Thoracic aorta (tissue), 2 donors: ENCODE measurements at regions not wholly inside any gene's neighbourhood (a gene's known extent, or its start where the extent isn't known, plus 50 kb on each side); places are given as distances from the start of the nearest gene placed in this dataset.

ENCODE experiments used
- ATAC-seq: fragments of 150-250 bp; one replicate; pipeline ENCODE4 v1.8.0; 2017; ENCODE audit warnings: low read depth; ENCODE audit not compliant: insufficient number of reproducible peaks, low FRiP score
- DNase-seq: peaks from one replicate; pipeline ENCODE4 v3.0.0-alpha.2; 2020; ENCODE audit warnings: low spot score
- H3K27ac ChIP-seq, 2 donors: fragments of 200-600 bp; sonication (generic); 1 replicate in 1 of 2; 2 replicates in 1 of 2; pipeline ENCODE4 v1.5.1; 2016; ENCODE audit warnings: mild to moderate bottlenecking in 2 of 2, moderate library complexity in 2 of 2
- H3K27me3 ChIP-seq: fragments of 200-600 bp; sonication (generic); replicated peaks from 2 replicates; pipeline ENCODE4 v1.6.0; 2016; ENCODE audit warnings: mild to moderate bottlenecking; ENCODE audit not compliant: insufficient read depth
- H3K36me3 ChIP-seq: fragments of 200-600 bp; sonication (generic); one replicate; pipeline ENCODE4 v1.5.1; 2016
- H3K4me1 ChIP-seq, 2 donors: fragments of 200-600 bp; sonication (generic); 1 replicate in 1 of 2; 2 replicates in 1 of 2; pipeline versions ENCODE4 v1.5.1 to v1.6.0; 2016; ENCODE audit warnings: low read depth in 2 of 2, mild to moderate bottlenecking in 1 of 2; ENCODE audit not compliant: control insufficient read depth in 1 of 2
- H3K4me3 ChIP-seq: fragments of 200-600 bp; sonication (generic); 2 replicates; pipeline ENCODE4 v1.5.1; 2016; ENCODE audit warnings: mild to moderate bottlenecking
- H3K9me3 ChIP-seq: fragments of 200-600 bp; sonication (generic); 2 replicates; pipeline ENCODE4 v1.5.1; 2016
- TF ChIP-seq, protein P1 (sequence below): fragments of 200-600 bp; sonication (generic); IDR thresholded peaks from one replicate; pipeline ENCODE4 v1.5.1; 2019; ENCODE audit warnings: antibody characterized with exemption

DNA sequence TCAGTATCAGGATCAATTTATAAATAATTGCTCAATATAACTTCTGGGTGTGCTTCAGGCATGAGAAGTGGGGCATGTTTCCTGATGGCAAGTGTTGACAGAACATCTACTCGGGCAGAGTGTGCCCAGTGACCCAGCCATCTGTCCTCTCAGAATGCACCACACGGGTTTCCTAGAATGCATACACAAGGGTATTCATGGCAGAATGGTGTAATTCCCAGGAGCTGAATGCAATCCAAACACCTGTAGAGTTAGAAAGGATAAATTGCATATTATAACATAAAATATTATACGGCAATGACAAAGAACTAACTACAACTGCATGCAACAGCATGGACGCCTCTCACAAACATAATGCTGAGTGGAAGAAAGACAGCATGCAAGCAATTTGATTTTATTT lies 391.9 kb downstream of the SIPA1L2 start:
- TF ChIP-seq, protein P1, sequence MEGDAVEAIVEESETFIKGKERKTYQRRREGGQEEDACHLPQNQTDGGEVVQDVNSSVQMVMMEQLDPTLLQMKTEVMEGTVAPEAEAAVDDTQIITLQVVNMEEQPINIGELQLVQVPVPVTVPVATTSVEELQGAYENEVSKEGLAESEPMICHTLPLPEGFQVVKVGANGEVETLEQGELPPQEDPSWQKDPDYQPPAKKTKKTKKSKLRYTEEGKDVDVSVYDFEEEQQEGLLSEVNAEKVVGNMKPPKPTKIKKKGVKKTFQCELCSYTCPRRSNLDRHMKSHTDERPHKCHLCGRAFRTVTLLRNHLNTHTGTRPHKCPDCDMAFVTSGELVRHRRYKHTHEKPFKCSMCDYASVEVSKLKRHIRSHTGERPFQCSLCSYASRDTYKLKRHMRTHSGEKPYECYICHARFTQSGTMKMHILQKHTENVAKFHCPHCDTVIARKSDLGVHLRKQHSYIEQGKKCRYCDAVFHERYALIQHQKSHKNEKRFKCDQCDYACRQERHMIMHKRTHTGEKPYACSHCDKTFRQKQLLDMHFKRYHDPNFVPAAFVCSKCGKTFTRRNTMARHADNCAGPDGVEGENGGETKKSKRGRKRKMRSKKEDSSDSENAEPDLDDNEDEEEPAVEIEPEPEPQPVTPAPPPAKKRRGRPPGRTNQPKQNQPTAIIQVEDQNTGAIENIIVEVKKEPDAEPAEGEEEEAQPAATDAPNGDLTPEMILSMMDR, result no peak
- Histone ChIP-seq H3K27me3 (no peaks in the 10 kb centered on the region), H3K27ac (no peak overlapping the region), H3K9me3 (no peaks in the 10 kb centered on the region), H3K36me3 (no peaks in the 10 kb centered on the region), H3K4me3 (no peak overlapping the region), H3K4me1 (no peaks in the 10 kb centered on the region)
- DNase-seq (no peak), ATAC-seq (no peak)

DNA sequence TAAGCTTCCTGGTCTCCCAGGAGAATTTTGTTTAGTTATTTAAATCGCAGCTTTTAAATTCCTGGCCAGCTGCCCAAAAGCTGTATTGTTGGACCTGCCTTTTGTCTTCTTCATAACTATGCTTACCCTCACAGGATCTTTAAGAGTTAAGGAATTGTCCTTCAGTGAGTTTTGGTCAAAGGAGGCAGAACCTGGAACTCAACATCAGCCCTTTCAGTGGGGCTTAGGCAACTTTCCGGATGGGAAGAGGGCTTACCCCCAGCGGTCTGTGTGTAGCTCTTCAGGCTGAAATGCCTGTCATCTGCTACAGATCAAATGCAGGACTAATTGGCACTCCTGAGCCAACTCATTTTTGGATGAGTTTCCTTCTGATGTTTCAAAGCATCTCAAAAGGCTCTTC lies 402.6 kb downstream of the SIPA1L2 start:
- DNase-seq, result no peak
- no peaks in the 10 kb centered on the region for H3K36me3 ChIP-seq
- H3K27ac ChIP-seq, result no peak overlapping the region
- no peaks in the 10 kb centered on the region for H3K4me1 ChIP-seq
- no peaks in the 10 kb centered on the region for H3K9me3 ChIP-seq
- no peak overlapping the region for H3K4me3 ChIP-seq
- H3K27me3 ChIP-seq, result no peaks in the 10 kb centered on the region
- ATAC-seq, result no peak
- TF ChIP-seq, protein P1, result no peak

DNA sequence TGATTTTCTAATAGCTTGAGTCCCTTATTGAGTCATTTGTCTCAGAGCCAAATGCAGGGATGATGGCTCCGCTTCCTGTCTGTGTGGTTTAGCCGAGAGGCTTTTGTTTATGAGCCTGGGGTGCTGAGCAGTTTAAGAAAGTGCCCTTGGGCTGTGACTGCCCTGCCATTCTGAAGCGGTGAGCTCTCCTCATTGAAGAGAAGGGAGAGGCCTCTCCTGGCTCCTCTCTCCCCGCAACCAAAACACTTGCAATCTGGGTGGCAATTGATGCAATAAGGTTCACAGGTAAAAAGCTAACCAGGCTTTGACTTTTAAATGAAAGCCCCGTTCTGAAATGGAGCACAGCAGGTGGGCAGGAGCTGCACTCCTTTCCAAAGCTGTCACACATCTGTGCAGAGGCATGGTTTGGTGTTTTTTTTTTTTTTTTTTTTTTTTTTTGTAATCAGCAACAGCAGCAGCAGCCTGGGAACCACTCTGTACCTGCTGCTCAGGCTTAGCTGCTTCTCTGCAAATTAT lies 403.7 kb downstream of the SIPA1L2 start:
- no peak for ATAC-seq
- no peak overlapping the region for H3K4me3 ChIP-seq
- DNase-seq, result no peak
- no peaks in the 10 kb centered on the region for H3K9me3 ChIP-seq
- no peaks in the 10 kb centered on the region for H3K27me3 ChIP-seq
- H3K36me3 ChIP-seq, result no peaks in the 10 kb centered on the region
- TF ChIP-seq, protein P1, result no peak
- no peak overlapping the region for H3K27ac ChIP-seq
- no peaks in the 10 kb centered on the region for H3K4me1 ChIP-seq

DNA sequence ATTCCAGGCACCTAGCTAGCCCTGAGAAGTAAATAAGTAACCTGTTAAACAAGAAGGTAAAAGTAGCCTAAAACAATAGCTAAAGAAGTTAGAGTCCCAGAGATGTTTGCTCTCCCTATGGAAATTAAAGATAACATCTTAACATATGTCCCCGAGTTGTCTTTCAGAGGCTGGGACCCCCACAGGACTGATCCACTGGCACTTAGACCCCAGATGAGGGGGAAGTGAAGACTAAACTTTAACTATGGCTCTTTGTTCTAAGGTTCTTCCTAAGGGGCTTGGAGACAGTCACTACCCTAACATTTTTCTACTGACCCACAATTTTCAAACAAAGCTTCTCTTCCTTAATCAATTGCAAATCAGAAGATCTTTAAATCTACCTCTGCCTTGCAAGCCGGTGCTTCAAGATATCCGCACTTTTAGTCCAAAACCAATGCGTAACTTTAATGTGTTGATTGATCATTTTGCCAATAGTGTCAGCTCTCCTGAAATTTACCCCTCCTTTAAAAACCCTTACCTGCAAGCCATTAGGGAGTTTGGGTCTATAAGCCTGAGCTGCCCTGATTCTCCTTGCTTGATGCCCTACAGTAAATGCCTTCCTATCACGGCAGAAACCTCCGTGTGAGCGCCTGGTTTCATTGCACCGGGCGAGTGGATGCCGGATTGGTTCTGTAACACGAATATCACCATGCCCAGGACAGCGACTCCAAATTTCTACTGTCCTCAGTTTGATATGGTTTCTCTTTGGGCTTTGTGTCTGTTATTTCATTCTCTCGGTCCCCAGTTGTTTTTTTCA lies 404.4 kb downstream of the SIPA1L2 start:
- no peaks in the 10 kb centered on the region for H3K4me1 ChIP-seq
- H3K4me3 ChIP-seq, result no peak overlapping the region
- no peaks in the 10 kb centered on the region for H3K9me3 ChIP-seq
- TF ChIP-seq, protein P1, result no peak
- ATAC-seq, result no peak
- H3K27me3 ChIP-seq, result no peaks in the 10 kb centered on the region
- H3K36me3 ChIP-seq, result no peaks in the 10 kb centered on the region
- H3K27ac ChIP-seq, result no peak overlapping the region
- no peak for DNase-seq

DNA sequence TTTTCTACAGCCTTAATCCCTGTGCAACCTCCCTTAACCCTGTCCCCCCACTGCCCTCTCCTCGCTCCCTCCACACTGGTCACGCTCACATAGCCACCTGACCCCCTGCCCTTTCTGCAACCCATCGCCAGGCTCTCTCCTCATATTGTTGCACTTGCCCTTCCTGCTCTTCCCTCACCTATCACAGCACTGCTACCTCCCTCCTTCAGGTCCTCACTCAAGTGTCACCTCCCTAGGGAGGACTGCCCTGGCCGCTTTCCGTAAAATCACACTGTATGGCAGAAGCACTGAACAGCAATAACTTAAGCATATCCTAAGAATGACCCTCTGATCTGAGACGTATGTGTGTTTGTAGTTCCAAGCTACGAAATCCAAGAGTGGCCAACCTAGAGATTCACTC lies 406.0 kb downstream of the SIPA1L2 start:
- H3K9me3 ChIP-seq, result no peaks in the 10 kb centered on the region
- H3K36me3 ChIP-seq, result no peaks in the 10 kb centered on the region
- H3K4me3 ChIP-seq, result no peak overlapping the region
- no peak overlapping the region for H3K27ac ChIP-seq
- no peaks in the 10 kb centered on the region for H3K27me3 ChIP-seq
- DNase-seq (no peak), ATAC-seq (no peak)
- TF ChIP-seq, protein P1, result no peak
- H3K4me1 ChIP-seq, result no peaks in the 10 kb centered on the region
